OCI-LY7 (cell line): ENCODE measurements at regions not wholly inside any gene's neighbourhood (a gene's known extent, or its start where the extent isn't known, plus 50 kb on each side); places are given as distances from the start of the nearest gene placed in this dataset.

Experiments
- BruUV-seq: library from RNA; stranded (reverse); fragments of 400-500 nt; replicated peaks from 2 replicates; lab custom pipeline; 2021; lab: Mats Ljungman, UMichigan
- CTCF ChIA-PET: fragments of 300-600 bp; sonication (Branson Sonifier 250); formaldehyde crosslinking; loops from one replicate; lab custom pipeline; 2022; ENCODE audit warnings: antibody characterized with exemption; ENCODE audit not compliant: unreplicated experiment; lab: Charles Lee
- POLR2A ChIA-PET: fragments of 300-600 bp; sonication (Branson Sonifier 250); formaldehyde crosslinking; loops from one replicate; lab custom pipeline; 2022; ENCODE audit warnings: antibody characterized with exemption; lab: Charles Lee
- DNase-seq: peaks from one replicate; pipeline ENCODE4 v3.0.0-alpha.2; 2015; ENCODE audit warnings: low spot score
- H2AFZ ChIP-seq: fragments of 200-600 bp; sonication (generic), shearing (Covaris generic); 2 replicates; pipeline ENCODE4 v1.6.1; 2014; ENCODE audit warnings: mild to moderate bottlenecking, antibody characterized with exemption, low read length, moderate library complexity
- H3K27ac ChIP-seq: fragments of 200-600 bp; sonication (generic); 2 replicates; pipeline ENCODE4 v1.5.1; 2014; ENCODE audit warnings: mixed run types, low read depth, mild to moderate bottlenecking, moderate library complexity, low read length, inconsistent platforms; ENCODE audit not compliant: poor library complexity, severe bottlenecking
- H3K36me3 ChIP-seq: fragments of 200-600 bp; sonication (generic); 2 replicates; pipeline ENCODE4 v1.6.1; 2014; ENCODE audit warnings: mild to moderate bottlenecking, antibody characterized with exemption, low read length, moderate library complexity, mixed read lengths; ENCODE audit not compliant: insufficient read depth
- H3K4me1 ChIP-seq: fragments of 200-600 bp; sonication (generic); 2 replicates; pipeline ENCODE4 v1.5.1; 2014; ENCODE audit warnings: mild to moderate bottlenecking, low read length; ENCODE audit not compliant: insufficient read depth, poor library complexity, severe bottlenecking
- H3K4me2 ChIP-seq: fragments of 200-600 bp; sonication (generic); 2 replicates; pipeline ENCODE4 v1.6.1; 2014; ENCODE audit warnings: mild to moderate bottlenecking, low read length
- H3K4me3 ChIP-seq: fragments of 200-600 bp; sonication (generic); 2 replicates; pipeline ENCODE4 v1.5.1; 2014; ENCODE audit warnings: mild to moderate bottlenecking, low read depth, low read length; ENCODE audit not compliant: poor library complexity, severe bottlenecking
- H3K79me2 ChIP-seq: fragments of 200-600 bp; sonication (generic); 2 replicates; pipeline ENCODE4 v1.6.1; 2016; ENCODE audit warnings: low read depth, mild to moderate bottlenecking, low read length, moderate library complexity, mixed read lengths; ENCODE audit not compliant: insufficient read depth
- H3K9me2 ChIP-seq: fragments of 200-600 bp; sonication (generic); 2 replicates; pipeline ENCODE4 v1.6.1; 2016; ENCODE audit warnings: mild to moderate bottlenecking, low read length, mixed read lengths; ENCODE audit not compliant: insufficient read depth
- H3K9me3 ChIP-seq: fragments of 200-600 bp; sonication (generic); 2 replicates; pipeline ENCODE4 v1.6.1; 2014; ENCODE audit warnings: mild to moderate bottlenecking, mixed run types, low read length, mixed read lengths
- H4K20me1 ChIP-seq: fragments of 200-600 bp; sonication (generic); 2 replicates; pipeline ENCODE4 v1.6.1; 2014; ENCODE audit warnings: mild to moderate bottlenecking, antibody characterized with exemption, low read length, moderate library complexity, mixed read lengths; ENCODE audit not compliant: insufficient read depth
- CTCF ChIP-seq: fragments of 200-600 bp; sonication (generic); conservative IDR thresholded peaks from 2 replicates; pipeline ENCODE4 v1.5.1; 2014; ENCODE audit warnings: mild to moderate bottlenecking, antibody characterized with exemption, low read length, moderate library complexity, mixed read lengths
- EZH2phosphoT487 ChIP-seq: fragments of 200-600 bp; sonication (generic); IDR thresholded peaks from 2 replicates; pipeline ENCODE4 v1.6.1; 2018; ENCODE audit warnings: low read depth, borderline replicate concordance, mild to moderate bottlenecking, mixed run types, antibody characterized with exemption, low read length, moderate library complexity, mixed read lengths
- intact Hi-C: fragments of 100-400 bp; cut with micrococcal nuclease; formaldehyde crosslinking; loops from one replicate; pipeline ENCODE4 v1.10.0; 2022; ENCODE audit not compliant: unreplicated experiment

GRCh38 chr5:26026044-26026443, 1012.3 kb downstream of the CDH9 start:
- BruUV-seq, result no TSS peak
- TF ChIP-seq EZH2phosphoT487, result no peak
- no peak for TF ChIP-seq CTCF
- intact Hi-C loops, result no loop called here
- H4K20me1 ChIP-seq, result no peaks in the 10 kb centered on the region
- no peaks in the 10 kb centered on the region for H3K9me2 ChIP-seq
- no peak overlapping the region for H3K4me3 ChIP-seq
- no peak for DNase-seq
- no peaks in the 10 kb centered on the region for H3K79me2 ChIP-seq
- ChIA-PET POLR2A (interaction anchor here (0.6 kb wide), 1 partner anchor 1125 kb away, joined by 3 read pairs; no protein-coding TSS in a partner anchor), CTCF (no interaction called here)
- H3K36me3 ChIP-seq, result no peaks in the 10 kb centered on the region
- H3K9me3 ChIP-seq, result 0 out of 2 replicates have a peak, but pooled peaks cover 6% of the 10 kb centered on the region
- no peak overlapping the region for H3K27ac ChIP-seq
- H3K4me1 ChIP-seq, result no peaks in the 10 kb centered on the region
- H3K4me2 ChIP-seq, result no peak overlapping the region
- no peak overlapping the region for H2AFZ ChIP-seq

- intact Hi-C loops, result no loop called here
- Histone ChIP-seq H3K27ac (no peak overlapping the region), H4K20me1 (no peaks in the 10 kb centered on the region), H3K4me1 (no peaks in the 10 kb centered on the region), H3K4me2 (no peak overlapping the region), H3K4me3 (no peak overlapping the region), H3K79me2 (no peaks in the 10 kb centered on the region), H2AFZ (no peak overlapping the region), H3K36me3 (no peaks in the 10 kb centered on the region), H3K9me2 (no peaks in the 10 kb centered on the region), H3K9me3 (0 out of 2 replicates have a peak, but pooled peaks cover 6% of the 10 kb centered on the region)
- DNase-seq, result no peak
- CTCF ChIA-PET, result no interaction called here
- POLR2A ChIA-PET, result no interaction called here
- TF ChIP-seq CTCF (no peak), EZH2phosphoT487 (no peak)
- no TSS peak for BruUV-seq
Observed at GRCh38 chr5:26024774-26025173, 1013.6 kb downstream of the CDH9 start.

GRCh38 chr5:26023361-26023760, 1015.0 kb downstream of the CDH9 start:
- intact Hi-C loops, result no loop called here
- H2AFZ ChIP-seq, result no peak overlapping the region
- no peaks in the 10 kb centered on the region for H3K36me3 ChIP-seq
- BruUV-seq, result no TSS peak
- POLR2A ChIA-PET, result interaction anchor here (0.6 kb wide), 2 partner anchors 365 to 1403 kb away, joined by 3 to 4 read pairs; no protein-coding TSS in a partner anchor
- no peaks in the 10 kb centered on the region for H3K4me1 ChIP-seq
- H3K9me3 ChIP-seq, result 0 out of 2 replicates have a peak, but pooled peaks cover 6% of the 10 kb centered on the region
- H4K20me1 ChIP-seq, result no peaks in the 10 kb centered on the region
- no peak overlapping the region for H3K4me2 ChIP-seq
- no peak for TF ChIP-seq CTCF
- TF ChIP-seq EZH2phosphoT487, result no peak
- no peak overlapping the region for H3K27ac ChIP-seq
- CTCF ChIA-PET, result no interaction called here
- no peaks in the 10 kb centered on the region for H3K9me2 ChIP-seq
- no peak overlapping the region for H3K4me3 ChIP-seq
- no peaks in the 10 kb centered on the region for H3K79me2 ChIP-seq
- no peak for DNase-seq
